ENCODE measurements at regions not wholly inside any gene's neighbourhood (a gene's known extent, or its start where the extent isn't known, plus 50 kb on each side); places are given as distances from the start of the nearest gene placed in this dataset.

DNA sequence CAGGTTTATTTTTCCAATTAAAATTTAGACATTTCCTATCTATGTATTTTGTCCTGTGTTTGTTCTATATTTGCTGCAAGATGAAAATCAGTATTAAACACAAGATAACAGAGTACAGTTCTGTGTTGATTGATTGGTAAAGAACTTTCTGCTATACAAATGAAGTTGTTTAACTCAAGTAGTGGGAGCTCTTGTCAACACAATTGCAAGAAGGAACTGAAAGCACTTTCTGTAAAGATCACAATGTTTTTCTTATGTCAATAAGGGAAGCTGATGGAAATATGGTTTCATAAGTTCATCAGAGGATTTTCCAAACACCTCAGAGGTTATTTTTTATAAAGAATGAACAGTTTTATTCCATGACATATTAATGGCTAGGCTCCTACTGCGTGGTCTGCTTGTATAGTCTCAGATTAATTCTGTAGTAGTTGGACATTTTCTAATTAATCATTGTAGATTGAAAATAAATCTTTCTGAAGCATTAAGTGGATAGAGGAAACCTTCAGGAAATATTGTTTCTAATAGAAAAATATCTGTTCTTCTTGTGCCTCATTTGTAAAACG lies 379.5 kb downstream of the LRFN5 start:
- TF ChIP-seq, protein P1, sequence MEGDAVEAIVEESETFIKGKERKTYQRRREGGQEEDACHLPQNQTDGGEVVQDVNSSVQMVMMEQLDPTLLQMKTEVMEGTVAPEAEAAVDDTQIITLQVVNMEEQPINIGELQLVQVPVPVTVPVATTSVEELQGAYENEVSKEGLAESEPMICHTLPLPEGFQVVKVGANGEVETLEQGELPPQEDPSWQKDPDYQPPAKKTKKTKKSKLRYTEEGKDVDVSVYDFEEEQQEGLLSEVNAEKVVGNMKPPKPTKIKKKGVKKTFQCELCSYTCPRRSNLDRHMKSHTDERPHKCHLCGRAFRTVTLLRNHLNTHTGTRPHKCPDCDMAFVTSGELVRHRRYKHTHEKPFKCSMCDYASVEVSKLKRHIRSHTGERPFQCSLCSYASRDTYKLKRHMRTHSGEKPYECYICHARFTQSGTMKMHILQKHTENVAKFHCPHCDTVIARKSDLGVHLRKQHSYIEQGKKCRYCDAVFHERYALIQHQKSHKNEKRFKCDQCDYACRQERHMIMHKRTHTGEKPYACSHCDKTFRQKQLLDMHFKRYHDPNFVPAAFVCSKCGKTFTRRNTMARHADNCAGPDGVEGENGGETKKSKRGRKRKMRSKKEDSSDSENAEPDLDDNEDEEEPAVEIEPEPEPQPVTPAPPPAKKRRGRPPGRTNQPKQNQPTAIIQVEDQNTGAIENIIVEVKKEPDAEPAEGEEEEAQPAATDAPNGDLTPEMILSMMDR (IDR thresholded peaks at IDR 0.05): no peak
- TF ChIP-seq EP300 (IDR thresholded peaks at IDR 0.05; ENCODE audit: low read depth) (no peak), POLR2A (IDR thresholded peaks at IDR 0.05) (no peak), POLR2AphosphoS5 (IDR thresholded peaks at IDR 0.05) (no peak)
